K562 (cell line): ENCODE measurements at regions not wholly inside any gene's neighbourhood (a gene's known extent, or its start where the extent isn't known, plus 50 kb on each side); places are given as distances from the start of the nearest gene placed in this dataset.

Source experiments
- CTCF ChIP-seq, 3 experiments: IDR thresholded peaks in 2 of 3; conservative IDR thresholded peaks in 1 of 3; 2 replicates each; pipeline ENCODE4 v1.5.1; 2011 to 2012; ENCODE audit warnings: low read length in 3 of 3, mild to moderate bottlenecking in 3 of 3, control low read depth in 2 of 3, improper control_type of control experiment in 1 of 3, inconsistent platforms in 1 of 3, low read depth in 1 of 3, mixed read lengths in 1 of 3, moderate library complexity in 1 of 3; ENCODE audit not compliant: insufficient read depth in 2 of 3
- EP300 ChIP-seq: IDR thresholded peaks from 2 replicates; pipeline ENCODE4 v1.6.1; 2012; ENCODE audit warnings: low read length, improper control_type of control experiment
- GTF2F1 ChIP-seq: IDR thresholded peaks from 2 replicates; pipeline ENCODE4 v1.6.1; 2011; ENCODE audit warnings: low read depth, low read length, improper control_type of control experiment
- MTF1 ChIP-seq: fragments of 250-450 bp; sonication (Bioruptor Pico); IDR thresholded peaks from 2 replicates; pipeline ENCODE4 v1.9.0; 2021; ENCODE audit warnings: moderate library complexity, mild to moderate bottlenecking, inconsistent platforms, borderline replicate concordance
- NCOA1 ChIP-seq: fragments of 450-650 bp; IDR thresholded peaks from 2 replicates; pipeline ENCODE4 v1.6.1; 2016; ENCODE audit warnings: low read depth
- TCF7 ChIP-seq: sonication (generic); IDR thresholded peaks from 2 replicates; pipeline ENCODE4 v1.6.1; 2016; ENCODE audit warnings: antibody characterized with exemption, borderline replicate concordance
- ZBTB26 ChIP-seq: fragments of 450-650 bp; formaldehyde crosslinking; IDR thresholded peaks from 2 replicates; pipeline ENCODE4 v1.4.0; 2022; ENCODE audit warnings: missing genetic modification characterization

GRCh38 chr2:145360129-145360790 lies 840.3 kb upstream of the ZEB2 start:
- TF ChIP-seq MTF1 (CRISPR knock-in tag) = no peak
- TF ChIP-seq NCOA1 = no peak
- no peak for TF ChIP-seq ZBTB26 (CRISPR knock-in tag)
- no peak for TF ChIP-seq EP300
- TF ChIP-seq GTF2F1 = no peak
- no peak for TF ChIP-seq TCF7
- no peak for TF ChIP-seq CTCF (IDR thresholded peaks at IDR 0.05 in 2 of 3, conservative IDR thresholded peaks at IDR 0.05 in 1 of 3; ENCODE audit: insufficient read depth in 2 of 3, low read depth in 1 of 3, low read length in 3 of 3)
